HG03521 (cell line): ENCODE measurements at regions not wholly inside any gene's neighbourhood (a gene's known extent, or its start where the extent isn't known, plus 50 kb on each side); places are given as distances from the start of the nearest gene placed in this dataset.
"Not testable (repeated sequence)": the region's sequence is repeated elsewhere in the genome, so short reads cannot be mapped to it uniquely, and the experiment has no call there.

Source experiments
- ATAC-seq: cut with Tn5 transposase; IDR thresholded peaks from one replicate; pipeline ENCODE4 v1.9.1; 2021; ENCODE audit warnings: mild to moderate bottlenecking, moderate library complexity; ENCODE audit not compliant: unreplicated experiment

DNA sequence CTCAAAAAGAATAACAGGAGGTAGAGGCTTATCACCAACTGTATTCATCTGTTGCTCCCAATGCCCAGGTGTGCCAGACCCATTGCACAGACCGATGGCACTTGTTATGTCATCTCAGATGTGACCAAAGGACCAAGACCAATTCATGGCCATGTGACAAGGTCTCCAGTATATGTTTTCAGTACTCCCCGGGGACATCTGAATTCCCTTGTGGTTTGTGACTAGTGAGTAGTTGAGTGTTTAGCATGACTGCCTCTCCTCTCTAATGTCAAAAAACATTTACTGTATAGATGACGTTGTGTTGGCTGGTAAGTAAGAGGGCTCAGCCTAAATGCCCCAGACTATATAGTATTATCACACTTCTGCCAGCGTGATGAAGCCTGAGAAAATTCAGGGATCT lies 202.1 kb upstream of the SMIM30 start:
- ATAC-seq: no peak

DNA sequence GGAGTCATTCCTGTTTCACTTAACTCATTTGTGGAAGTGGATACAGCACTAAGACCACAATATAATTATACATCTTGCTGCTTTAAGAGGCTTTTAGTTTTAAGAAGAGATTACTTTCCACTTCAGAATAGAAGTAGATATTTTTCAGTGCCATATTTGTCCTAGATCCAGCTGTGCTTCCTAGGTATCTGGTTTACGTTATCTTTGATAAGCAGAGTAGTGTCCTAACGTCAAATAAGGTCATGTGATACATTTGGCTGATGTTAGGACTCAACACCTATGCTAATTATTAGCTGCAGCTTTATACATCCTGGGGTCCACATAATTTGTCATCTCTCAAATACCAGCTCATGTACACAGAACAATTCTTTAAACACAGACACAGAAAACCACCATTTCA lies 196.2 kb upstream of the SMIM30 start:
- ATAC-seq: no peak

DNA sequence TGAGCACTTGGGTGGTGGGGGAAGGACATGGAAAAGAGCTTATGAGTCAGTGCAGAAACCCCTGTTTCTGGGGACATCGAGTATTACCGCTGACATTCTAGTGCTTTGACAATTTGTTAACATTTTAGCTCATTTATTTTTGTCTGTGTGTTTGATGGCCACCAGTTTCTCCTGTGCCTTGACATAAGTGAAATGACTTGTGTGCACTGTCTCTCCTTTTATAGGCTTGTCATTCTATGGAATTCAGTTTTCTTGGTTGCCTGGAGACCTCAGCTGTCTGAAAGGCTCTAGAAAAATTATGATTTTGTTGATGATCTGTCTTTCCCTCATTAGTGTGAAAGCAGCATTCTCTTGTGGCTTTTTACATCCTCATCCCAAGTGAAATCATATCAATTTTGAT lies 190.0 kb upstream of the SMIM30 start:
- no peak for ATAC-seq

DNA sequence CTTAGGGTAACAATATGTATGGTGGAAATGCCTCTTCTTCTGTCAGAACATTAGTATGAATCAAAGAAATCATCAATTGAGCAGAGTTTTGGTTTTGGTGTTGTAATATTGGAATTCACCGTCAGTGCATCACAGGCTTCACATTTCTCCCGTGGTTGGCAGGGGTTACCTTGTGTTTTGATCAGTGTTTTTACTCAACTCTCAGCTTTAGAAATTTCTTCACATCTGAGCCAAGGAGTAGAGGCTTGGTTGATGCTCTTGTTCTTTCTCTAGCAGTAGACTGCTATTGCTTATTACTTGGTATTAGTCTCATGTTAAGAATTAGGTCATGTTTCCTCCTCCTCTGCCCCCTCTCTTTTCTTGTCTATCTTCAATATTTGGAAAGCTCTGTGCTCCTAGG lies 188.8 kb upstream of the SMIM30 start:
- ATAC-seq: no peak

DNA sequence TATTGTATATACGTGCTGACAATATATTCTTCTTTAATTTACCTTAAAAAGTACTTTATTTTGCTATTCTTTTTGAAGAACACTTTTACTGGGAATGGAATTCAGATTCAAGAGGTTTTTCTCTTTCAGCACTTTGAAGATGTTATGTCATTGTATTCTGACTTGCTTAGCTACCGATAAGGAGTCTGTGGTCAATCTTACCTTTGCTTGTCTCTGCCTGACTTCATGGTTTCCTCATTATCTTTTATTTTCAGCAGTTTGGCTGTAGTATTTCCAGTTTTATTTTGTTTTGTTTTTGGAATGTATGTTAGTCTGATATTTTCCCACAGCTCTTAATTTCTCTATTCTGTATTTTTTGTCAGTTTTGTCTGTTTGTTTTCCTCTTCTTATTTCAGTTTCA lies 187.9 kb upstream of the SMIM30 start:
- ATAC-seq: no peak

DNA sequence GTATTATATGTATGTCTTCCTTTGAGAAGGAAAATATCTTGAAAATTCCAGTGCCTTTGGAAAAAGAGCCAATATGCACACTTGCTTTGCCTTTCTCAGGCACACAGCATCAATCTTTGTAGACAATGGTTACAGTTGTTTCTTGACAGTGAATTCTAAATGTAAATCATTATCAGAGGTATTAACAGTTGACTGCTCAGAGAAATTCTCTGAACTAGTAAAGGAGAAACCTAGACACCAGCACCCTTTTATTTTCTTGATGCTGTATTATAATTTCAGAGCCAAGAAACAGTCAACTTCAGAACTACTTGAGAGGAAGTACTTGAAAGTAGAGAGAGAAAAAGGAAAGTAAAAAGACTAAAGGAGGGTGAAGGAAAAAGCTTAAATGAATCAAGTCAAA lies 185.8 kb upstream of the SMIM30 start:
- no peak for ATAC-seq

DNA sequence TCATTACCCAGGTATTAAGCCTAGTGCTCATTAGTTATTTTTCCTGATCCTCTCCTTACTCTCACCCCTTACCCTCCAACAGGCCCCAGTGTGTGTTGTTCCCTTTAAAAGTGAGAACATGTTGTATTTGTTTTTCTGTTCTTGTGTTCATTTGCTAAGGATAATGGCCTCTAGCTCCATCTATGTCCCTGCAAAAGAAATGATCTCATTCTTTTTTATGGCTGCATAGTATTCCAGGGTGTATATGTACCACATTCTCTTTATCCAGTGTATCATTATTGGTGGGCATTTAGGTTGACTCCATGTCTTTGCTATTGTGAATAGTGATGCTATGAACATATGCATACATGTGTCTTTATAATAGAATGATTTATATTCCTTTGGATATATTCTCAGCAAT lies 185.0 kb upstream of the SMIM30 start:
- ATAC-seq: not testable (repeated sequence)

DNA sequence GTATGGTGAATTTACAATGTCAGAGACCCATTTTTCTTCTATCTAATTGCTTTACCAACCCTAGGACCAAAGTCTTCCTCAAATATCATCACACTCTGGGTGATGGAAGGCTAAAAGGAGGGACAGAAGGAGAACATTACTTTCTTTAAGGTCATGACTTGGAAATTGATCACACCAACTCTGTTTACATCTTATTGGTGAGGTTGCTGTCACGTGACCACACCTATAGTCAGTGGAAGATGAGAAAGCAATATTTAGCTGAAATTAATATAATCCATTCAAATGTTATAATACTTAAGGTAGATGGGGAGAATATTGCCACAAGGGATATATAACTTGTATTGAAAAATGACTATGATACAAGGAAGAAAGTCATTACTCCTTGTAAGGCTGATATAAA lies 183.6 kb upstream of the SMIM30 start:
- no peak for ATAC-seq

DNA sequence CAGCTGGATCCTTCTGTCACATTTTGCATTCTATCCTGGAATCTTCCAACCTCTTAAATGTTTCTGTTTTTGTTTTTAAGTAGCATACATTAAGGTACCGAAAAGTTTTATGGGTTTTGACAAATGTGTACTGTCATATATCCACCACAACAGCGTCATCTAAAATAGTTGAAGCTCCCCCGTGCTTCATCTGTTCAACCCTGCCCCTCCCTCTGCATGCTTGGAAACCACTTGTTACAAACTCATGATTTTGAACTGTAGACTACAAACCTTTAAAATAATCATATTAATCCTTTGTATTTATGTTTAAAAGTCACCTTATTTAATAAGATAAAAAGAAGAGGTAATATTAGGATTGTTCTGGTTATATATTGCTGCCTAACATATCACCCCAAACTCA lies 182.8 kb upstream of the SMIM30 start:
- no peak for ATAC-seq

DNA sequence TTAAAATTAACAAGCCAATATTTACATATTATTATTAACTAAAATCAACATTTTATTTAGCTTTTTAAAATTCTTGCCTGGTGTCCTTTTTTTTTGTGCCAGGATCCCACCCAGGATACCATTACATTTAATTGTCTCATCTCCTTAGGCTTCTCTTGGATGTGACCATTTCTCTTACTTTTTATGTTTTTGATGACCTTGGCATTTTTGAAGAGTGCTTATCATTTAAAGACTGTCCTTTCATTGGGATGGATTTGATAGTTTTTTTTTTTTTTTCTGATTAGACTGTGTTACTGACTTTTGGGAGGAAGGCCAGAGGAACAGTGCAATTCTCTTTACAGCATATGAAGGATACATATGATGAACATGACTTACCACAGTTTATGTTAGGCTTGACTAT lies 181.4 kb upstream of the SMIM30 start:
- no peak for ATAC-seq

DNA sequence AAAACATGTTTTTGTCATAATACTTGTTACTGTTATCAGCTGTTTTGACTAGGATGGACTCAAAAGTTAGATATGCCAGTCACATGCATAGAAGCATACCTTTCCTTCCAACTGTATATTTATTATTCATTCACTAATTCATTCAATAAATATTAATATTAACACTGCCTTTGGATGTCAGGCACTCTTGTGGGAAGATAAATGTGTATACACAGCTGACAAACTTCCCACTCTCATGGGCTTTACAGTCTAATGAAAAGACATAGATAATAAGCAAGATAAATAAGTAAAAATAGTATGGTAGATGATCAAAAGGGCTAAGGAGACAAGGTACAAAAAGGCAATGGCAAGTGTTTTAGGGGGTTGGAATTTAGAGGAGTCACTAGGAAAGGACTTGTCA lies 180.1 kb upstream of the SMIM30 start:
- ATAC-seq: no peak

DNA sequence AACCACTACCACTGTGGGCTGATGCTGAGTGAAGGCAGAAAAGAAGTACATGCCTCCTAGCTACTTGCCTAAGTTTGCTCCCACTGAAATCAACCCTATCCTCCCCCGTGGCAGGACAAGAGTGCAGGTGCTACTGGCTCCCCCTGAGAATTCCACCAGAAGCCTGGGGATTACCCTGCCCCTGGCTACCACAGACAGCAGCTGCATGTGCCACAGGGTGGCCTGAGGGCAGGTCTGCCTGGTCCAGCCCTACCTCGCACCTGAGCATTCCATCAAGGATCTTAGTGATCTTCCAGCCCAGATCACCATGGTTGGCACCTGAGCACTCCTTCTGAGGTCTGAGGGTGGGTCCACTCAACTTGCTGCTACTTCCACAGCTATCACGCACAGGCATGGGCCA lies 176.4 kb upstream of the SMIM30 start:
- no peak for ATAC-seq

DNA sequence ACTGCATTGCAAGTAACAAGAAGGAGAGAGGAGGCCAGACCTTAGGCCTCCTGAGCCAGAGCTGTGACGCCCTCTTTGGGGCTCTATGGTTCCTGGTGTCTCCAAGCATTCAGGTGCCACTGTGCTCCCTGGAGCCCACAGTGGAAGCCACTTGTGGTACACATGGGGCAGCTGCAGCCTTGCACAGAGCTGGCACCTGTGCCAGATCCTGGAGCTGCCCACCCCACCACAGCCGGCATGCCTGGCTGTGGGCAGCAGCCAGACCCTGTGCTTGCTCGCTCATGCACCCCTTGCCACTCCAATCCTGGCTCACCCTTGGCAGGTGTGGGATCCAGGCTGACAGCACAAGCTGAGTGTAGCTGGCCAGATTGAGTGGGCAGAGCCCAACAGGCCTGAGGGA lies 173.8 kb upstream of the SMIM30 start:
- no peak for ATAC-seq

DNA sequence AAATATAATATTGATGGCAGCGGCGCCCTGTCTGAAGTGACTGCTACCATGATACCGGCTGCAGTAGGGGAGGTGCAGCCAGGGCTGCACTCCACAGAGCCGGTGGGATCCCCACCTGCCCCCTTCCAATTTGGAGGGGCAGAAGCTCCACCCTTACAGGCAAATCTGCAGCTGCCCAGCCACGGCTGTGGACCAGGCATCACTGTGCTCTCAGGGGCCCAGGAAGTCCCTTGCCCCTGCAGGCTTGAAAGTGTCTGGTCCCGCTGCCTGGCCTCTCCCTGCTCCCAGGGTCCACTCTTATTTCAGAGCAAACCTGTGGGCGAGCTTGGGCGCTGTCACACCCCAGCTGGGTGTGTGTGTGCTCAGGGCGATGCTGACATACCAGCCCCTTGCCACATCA lies 172.7 kb upstream of the SMIM30 start:
- no peak for ATAC-seq

DNA sequence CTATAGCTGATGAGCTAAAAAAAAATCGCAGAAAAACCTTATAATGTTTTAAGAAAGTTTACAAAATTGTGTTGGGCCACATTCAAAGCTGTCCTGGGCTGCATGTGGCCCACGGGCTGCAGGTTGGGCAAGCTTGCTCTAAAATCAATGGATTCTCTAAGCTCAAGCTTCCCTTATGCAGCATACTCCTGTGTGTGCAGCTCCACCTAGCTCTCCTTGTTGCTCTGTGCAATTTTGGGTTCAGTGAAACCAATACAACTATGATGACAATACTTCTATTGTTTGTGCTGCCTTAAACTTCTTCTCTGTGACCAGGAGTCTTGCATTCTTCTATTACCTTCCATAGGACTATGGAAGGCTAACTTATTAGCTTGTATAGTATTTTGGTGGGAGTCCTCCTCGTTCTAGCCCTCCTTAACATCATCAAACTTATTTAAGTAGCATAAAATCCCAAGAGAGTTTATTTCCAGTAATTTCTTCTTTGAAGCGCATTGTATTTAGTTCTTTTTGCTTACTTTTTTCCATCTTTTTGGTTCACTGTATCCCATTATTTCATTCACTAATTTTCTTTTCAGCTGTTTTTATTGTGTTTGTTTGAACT lies 170.9 kb upstream of the SMIM30 start:
- no peak for ATAC-seq

DNA sequence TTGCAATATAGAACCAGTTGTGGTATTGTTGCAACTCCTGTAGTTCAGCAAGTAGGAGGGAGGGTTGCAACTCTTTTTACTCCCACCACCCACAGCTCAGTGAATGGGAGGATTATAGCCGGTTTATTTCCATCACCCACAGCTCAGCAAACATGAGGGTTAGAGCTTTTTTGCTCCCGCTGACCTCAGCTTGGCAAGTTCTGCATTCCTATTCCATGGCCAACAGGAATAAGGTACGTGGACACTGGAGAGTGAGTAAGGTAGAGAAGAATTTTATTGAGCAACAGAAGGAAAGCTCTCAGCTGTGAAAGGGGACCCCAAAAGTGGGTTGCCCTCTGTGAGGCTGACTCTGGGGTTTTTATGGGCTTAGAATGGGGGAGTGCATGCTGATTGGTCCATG lies 167.1 kb upstream of the SMIM30 start:
- no peak for ATAC-seq

DNA sequence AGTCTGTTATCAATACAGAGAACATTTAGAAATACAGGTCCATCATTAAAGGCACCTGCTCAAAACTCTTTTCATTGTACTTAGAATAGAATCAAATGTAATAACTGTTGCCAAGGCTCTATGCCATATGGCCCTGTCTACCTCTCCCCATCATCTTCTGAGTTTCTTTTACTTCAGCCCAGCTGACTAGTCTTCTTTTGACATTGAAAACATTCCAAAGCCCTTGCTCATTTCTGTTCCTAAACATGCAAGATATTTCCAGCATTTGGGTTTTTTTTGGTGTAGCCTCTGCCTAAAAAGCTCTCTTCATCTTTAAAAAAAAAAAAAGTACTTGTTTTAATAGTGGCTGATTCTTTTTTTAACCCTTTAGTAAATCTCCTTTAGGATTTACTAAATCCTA lies 165.5 kb upstream of the SMIM30 start:
- no peak for ATAC-seq

DNA sequence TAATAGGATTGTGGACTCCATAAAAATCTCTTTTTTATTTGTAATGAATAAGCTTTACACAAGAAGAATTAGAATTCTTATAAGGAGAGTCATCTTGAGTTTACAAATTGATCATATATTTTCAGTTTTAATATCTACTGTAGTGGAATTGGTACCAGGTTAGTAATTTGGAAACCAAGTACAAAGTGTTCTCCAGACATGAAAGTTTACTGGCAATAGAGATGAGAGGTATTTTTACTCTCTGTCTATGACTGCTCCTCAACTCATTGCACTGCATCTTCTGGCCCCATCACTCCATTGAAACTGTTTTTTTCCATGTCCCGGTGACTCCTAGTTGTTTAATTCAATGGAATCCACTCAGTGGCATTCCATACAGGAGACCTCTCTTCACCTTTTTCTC lies 164.5 kb upstream of the SMIM30 start:
- ATAC-seq: no peak

DNA sequence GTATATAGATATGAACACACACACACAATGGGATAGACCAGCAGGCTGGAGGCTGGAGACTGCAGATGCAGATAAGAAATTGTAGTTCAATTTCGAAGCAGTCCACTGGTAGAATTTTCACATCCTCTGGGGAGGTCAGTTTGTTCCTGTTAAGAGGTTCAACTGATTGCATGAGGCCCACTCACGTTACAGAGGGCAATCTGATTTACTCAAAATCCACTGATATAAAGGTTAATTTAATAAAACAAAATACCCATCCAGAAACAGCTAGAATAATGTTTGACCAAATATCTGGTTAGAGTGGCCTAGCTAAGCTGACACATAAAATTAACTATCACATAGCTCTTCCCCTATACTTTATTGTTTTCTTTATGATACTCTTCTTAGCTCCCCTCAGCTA lies 162.9 kb upstream of the SMIM30 start:
- no peak for ATAC-seq

DNA sequence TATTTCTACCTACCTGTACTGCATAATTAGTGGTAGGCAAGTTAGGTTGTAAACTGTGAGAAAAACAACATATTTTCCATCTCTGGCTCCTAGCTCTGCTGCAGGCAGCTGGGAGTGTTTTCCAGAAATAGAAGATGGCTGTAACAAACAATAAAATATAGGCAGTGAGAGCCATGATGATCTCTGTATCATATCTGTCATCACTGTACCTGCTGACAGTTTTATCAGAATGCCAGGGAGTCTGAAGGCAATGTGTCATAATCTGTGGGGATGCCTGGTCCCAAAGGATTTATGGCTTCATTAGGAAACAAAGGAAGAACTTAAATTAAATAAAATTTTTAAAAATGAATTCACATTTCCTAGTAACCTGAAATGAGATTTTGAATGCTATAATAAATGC lies 160.9 kb upstream of the SMIM30 start:
- ATAC-seq: no peak

DNA sequence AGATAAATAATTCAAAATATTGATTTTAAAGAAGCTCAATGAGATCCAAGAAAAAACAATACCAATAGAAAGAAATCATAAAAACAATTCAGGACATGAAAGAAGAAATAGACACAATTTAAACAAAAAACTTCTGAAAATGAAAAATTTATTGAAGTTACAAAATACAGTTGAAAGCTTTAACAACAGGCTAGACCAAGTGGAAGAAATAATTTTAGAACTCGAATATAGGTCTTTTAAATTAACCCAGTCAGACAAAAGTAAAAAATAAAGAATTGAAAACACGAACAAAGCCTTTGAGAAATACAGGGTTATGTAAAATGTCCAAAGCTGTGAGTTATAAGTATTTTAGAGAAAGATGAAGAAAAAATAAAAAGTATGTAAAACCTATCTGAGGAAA lies 152.4 kb upstream of the SMIM30 start:
- ATAC-seq: no peak

DNA sequence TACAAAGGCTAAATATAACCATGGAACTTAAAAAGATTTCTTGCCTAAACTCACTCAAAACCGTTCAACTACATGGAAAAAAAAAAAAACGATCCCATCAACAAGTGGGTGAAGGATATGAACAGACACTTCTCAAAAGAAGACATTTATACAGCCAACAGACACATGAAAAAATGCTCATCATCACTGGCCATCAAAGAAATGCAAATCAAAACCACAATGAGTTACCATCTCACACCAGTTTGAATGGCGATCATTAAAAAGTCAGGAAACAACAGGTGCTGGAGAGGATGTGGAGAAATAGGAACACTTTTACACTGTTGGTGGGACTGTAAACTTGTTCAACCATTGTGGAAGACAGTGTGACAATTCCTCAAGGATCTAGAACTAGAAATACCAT lies 151.2 kb upstream of the SMIM30 start:
- not testable (repeated sequence) for ATAC-seq

DNA sequence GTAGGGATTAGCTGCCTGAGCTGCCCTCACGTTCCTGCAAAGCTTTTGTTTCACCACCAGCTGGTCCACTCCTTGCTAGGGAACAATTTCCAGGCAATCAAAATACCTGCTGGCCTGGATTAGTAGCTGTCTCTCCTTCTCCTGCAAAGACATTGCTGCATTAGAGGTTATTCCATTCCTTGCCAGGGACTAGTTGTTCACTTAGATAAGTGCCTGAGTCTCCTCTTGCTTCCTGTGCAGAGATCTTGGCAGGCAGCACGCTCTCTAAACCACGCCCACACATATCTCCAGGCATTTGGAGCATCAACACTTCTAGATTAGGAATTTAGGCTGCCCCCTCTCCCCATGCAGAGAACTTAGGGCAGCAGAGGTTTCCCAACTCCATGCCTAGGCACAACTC lies 150.4 kb upstream of the SMIM30 start:
- no peak for ATAC-seq

DNA sequence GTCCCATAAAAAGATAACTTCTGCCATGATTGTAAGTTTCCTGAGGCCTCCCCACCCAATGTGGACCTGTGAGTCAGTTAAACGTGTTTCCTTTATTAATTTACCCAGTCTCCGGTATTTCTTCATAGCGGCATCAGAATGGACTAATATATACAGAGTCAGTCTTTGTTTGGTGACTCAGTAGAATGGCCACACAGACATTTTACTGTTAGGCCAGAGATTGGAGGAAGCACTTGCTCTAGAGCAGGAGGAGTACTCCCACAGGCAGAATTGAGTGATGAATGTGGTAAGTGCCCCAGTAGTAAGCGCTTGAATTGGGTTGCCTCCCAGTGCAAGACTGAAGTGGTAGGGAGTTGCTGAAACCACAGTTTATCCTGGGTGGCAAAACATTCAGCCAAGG lies 149.5 kb upstream of the SMIM30 start:
- ATAC-seq: no peak
